WTC11 (cell line): ENCODE measurements at regions not wholly inside any gene's neighbourhood (a gene's known extent, or its start where the extent isn't known, plus 50 kb on each side); places are given as distances from the start of the nearest gene placed in this dataset.

Source experiments
- ATF6 ChIP-seq: sonication (generic); formaldehyde crosslinking; IDR thresholded peaks from 2 replicates; pipeline ENCODE4 v1.8.1; 2023; ENCODE audit warnings: mild to moderate bottlenecking, missing genetic modification reagents
- CTCF ChIP-seq: fragments of 200-600 bp; IDR thresholded peaks from 2 replicates; pipeline ENCODE4 v1.8.0; 2022; ENCODE audit warnings: antibody characterized with exemption
- KAT7 ChIP-seq: sonication (generic); formaldehyde crosslinking; IDR thresholded peaks from 2 replicates; pipeline ENCODE4 v1.8.1; 2023; ENCODE audit warnings: missing genetic modification reagents, mild to moderate bottlenecking, borderline replicate concordance
- RELA ChIP-seq: sonication (generic); formaldehyde crosslinking; IDR thresholded peaks from 2 replicates; pipeline ENCODE4 v1.8.1; 2022; ENCODE audit warnings: missing genetic modification reagents, mild to moderate bottlenecking, borderline replicate concordance
- TEAD1 ChIP-seq: sonication (generic); formaldehyde crosslinking; IDR thresholded peaks from 2 replicates; pipeline ENCODE4 v1.8.0; 2022; ENCODE audit warnings: mild to moderate bottlenecking, missing genetic modification reagents
- ZNF121 ChIP-seq: sonication (generic); formaldehyde crosslinking; IDR thresholded peaks from 2 replicates; pipeline ENCODE4 v1.8.0; 2023; ENCODE audit warnings: missing genetic modification reagents
- ZNF232 ChIP-seq: sonication (generic); formaldehyde crosslinking; IDR thresholded peaks from 2 replicates; pipeline ENCODE4 v1.8.0; 2022; ENCODE audit warnings: mild to moderate bottlenecking, missing genetic modification reagents

- TF ChIP-seq CTCF (no peak), KAT7 (CRISPR knock-in tag) (no peak), TEAD1 (no peak), ZNF232 (CRISPR knock-in tag) (no peak), RELA (CRISPR knock-in tag) (no peak), ZNF121 (CRISPR knock-in tag) (no peak), ATF6 (CRISPR knock-in tag) (no peak)
Observed at GRCh38 chr9:90070056-90070455, 465.2 kb downstream of the GADD45G start.
